ENCODE measurements at regions not wholly inside any gene's neighbourhood (a gene's known extent, or its start where the extent isn't known, plus 50 kb on each side); places are given as distances from the start of the nearest gene placed in this dataset.
"Not testable (repeated sequence)": the region's sequence is repeated elsewhere in the genome, so short reads cannot be mapped to it uniquely, and the experiment has no call there.

GRCh38 chr2:175741164-175741563 is 260.9 kb downstream of the LNPK start:
- no peak for ATAC-seq (replicated peaks in 1 of 2)
- no peak overlapping the region for H3K27ac Mint-ChIP-seq
- no peak for DNase-seq
- H3K9me3 Mint-ChIP-seq = peaks cover 0 to 1% of the 10 kb centered on the region in 2 donors
- no peak overlapping the region for H3K4me3 Mint-ChIP-seq
- no peaks in the 10 kb centered on the region for H3K4me1 Mint-ChIP-seq (ENCODE audit: low read depth)
- H3K27me3 Mint-ChIP-seq (ENCODE audit: low read depth) = peaks cover 24% of the 10 kb centered on the region
- no peaks in the 10 kb centered on the region for H3K36me3 Mint-ChIP-seq (ENCODE audit: insufficient read depth in 2 of 2)

- Mint-ChIP-seq H3K4me1 (ENCODE audit: low read depth) (no peaks in the 10 kb centered on the region), H3K27me3 (ENCODE audit: low read depth) (peaks cover 18% of the 10 kb centered on the region), H3K36me3 (ENCODE audit: insufficient read depth in 2 of 2) (no peaks in the 10 kb centered on the region), H3K4me3 (no peak overlapping the region), H3K27ac (no peak overlapping the region), H3K9me3 (no peaks in the 10 kb centered on the region)
- DNase-seq (no peak), ATAC-seq (replicated peaks in 1 of 2) (no peak)
Measured at GRCh38 chr2:175737722-175738361, 264.2 kb downstream of the LNPK start.

GRCh38 chr2:175734686-175735085 is 267.4 kb downstream of the LNPK start:
- H3K9me3 Mint-ChIP-seq = no peaks in the 10 kb centered on the region
- no peak for DNase-seq
- no peaks in the 10 kb centered on the region for H3K4me1 Mint-ChIP-seq (ENCODE audit: low read depth)
- H3K27ac Mint-ChIP-seq = no peak overlapping the region
- H3K27me3 Mint-ChIP-seq (ENCODE audit: low read depth) = peaks cover 18% of the 10 kb centered on the region
- no peak for ATAC-seq (replicated peaks in 1 of 2)
- H3K36me3 Mint-ChIP-seq (ENCODE audit: insufficient read depth in 2 of 2) = no peaks in the 10 kb centered on the region
- no peak overlapping the region for H3K4me3 Mint-ChIP-seq

- Mint-ChIP-seq H3K27me3 (ENCODE audit: low read depth) (peaks cover 10% of the 10 kb centered on the region), H3K9me3 (no peaks in the 10 kb centered on the region), H3K4me1 (ENCODE audit: low read depth) (no peaks in the 10 kb centered on the region), H3K4me3 (no peak overlapping the region), H3K36me3 (ENCODE audit: insufficient read depth in 2 of 2) (no peaks in the 10 kb centered on the region), H3K27ac (no peak overlapping the region)
- ATAC-seq (replicated peaks in 1 of 2) (no peak), DNase-seq (no peak)
Measured at GRCh38 chr2:175732531-175732930, 269.5 kb downstream of the LNPK start.

- no peak for ATAC-seq (replicated peaks in 1 of 2)
- no peak for DNase-seq
- no peaks in the 10 kb centered on the region for H3K36me3 Mint-ChIP-seq (ENCODE audit: insufficient read depth in 2 of 2)
- no peaks in the 10 kb centered on the region for H3K9me3 Mint-ChIP-seq
- peaks cover 6% of the 10 kb centered on the region for H3K27me3 Mint-ChIP-seq (ENCODE audit: low read depth)
- no peak overlapping the region for H3K27ac Mint-ChIP-seq
- no peaks in the 10 kb centered on the region for H3K4me1 Mint-ChIP-seq (ENCODE audit: low read depth)
- no peak overlapping the region for H3K4me3 Mint-ChIP-seq
Measured at GRCh38 chr2:175730050-175730449, 272.0 kb downstream of the LNPK start.

GRCh38 chr2:175729049-175729706 is 272.9 kb downstream of the LNPK start:
- peaks cover 0 to 2% of the 10 kb centered on the region in 2 donors for H3K9me3 Mint-ChIP-seq
- no peaks in the 10 kb centered on the region for H3K36me3 Mint-ChIP-seq (ENCODE audit: insufficient read depth in 2 of 2)
- no peak overlapping the region for H3K4me3 Mint-ChIP-seq
- H3K4me1 Mint-ChIP-seq (ENCODE audit: low read depth) = no peaks in the 10 kb centered on the region
- no peak overlapping the region for H3K27ac Mint-ChIP-seq
- ATAC-seq (replicated peaks in 1 of 2) = no peak
- peaks cover 6% of the 10 kb centered on the region for H3K27me3 Mint-ChIP-seq (ENCODE audit: low read depth)
- no peak for DNase-seq

- H3K27ac Mint-ChIP-seq = no peak overlapping the region
- no peak for ATAC-seq (replicated peaks in 1 of 2)
- H3K4me3 Mint-ChIP-seq = no peak overlapping the region
- no peaks in the 10 kb centered on the region for H3K4me1 Mint-ChIP-seq (ENCODE audit: low read depth)
- DNase-seq = no peak
- H3K9me3 Mint-ChIP-seq = peaks cover 0 to 5% of the 10 kb centered on the region in 2 donors
- no peaks in the 10 kb centered on the region for H3K36me3 Mint-ChIP-seq (ENCODE audit: insufficient read depth in 2 of 2)
- H3K27me3 Mint-ChIP-seq (ENCODE audit: low read depth) = peaks cover 6% of the 10 kb centered on the region
Measured at GRCh38 chr2:175728032-175728431, 274.0 kb downstream of the LNPK start.

- ATAC-seq (replicated peaks in 1 of 2) (no peak), DNase-seq (no peak)
- Mint-ChIP-seq H3K4me3 (no peak overlapping the region), H3K27ac (no peak overlapping the region), H3K36me3 (ENCODE audit: insufficient read depth in 2 of 2) (no peaks in the 10 kb centered on the region), H3K27me3 (ENCODE audit: low read depth) (peaks cover 6% of the 10 kb centered on the region), H3K4me1 (ENCODE audit: low read depth) (no peaks in the 10 kb centered on the region), H3K9me3 (peaks cover 4 to 5% of the 10 kb centered on the region in 2 donors)
Measured at GRCh38 chr2:175726223-175726622, 275.8 kb downstream of the LNPK start.

GRCh38 chr2:175709248-175709647 is 292.8 kb downstream of the LNPK start:
- H3K4me1 Mint-ChIP-seq (ENCODE audit: low read depth) = no peaks in the 10 kb centered on the region
- H3K4me3 Mint-ChIP-seq = no peak overlapping the region
- H3K9me3 Mint-ChIP-seq = peaks cover 2 to 10% of the 10 kb centered on the region in 2 donors
- no peak overlapping the region for H3K27ac Mint-ChIP-seq
- peaks cover 25% of the 10 kb centered on the region for H3K27me3 Mint-ChIP-seq (ENCODE audit: low read depth)
- no peaks in the 10 kb centered on the region for H3K36me3 Mint-ChIP-seq (ENCODE audit: insufficient read depth in 2 of 2)
- ATAC-seq (replicated peaks in 1 of 2) = no peak
- DNase-seq = no peak

- Mint-ChIP-seq H3K27me3 (ENCODE audit: low read depth) (peaks cover 19% of the 10 kb centered on the region), H3K4me1 (ENCODE audit: low read depth) (no peaks in the 10 kb centered on the region), H3K36me3 (ENCODE audit: insufficient read depth in 2 of 2) (no peaks in the 10 kb centered on the region), H3K9me3 (peaks cover 2 to 6% of the 10 kb centered on the region in 2 donors), H3K4me3 (no peak overlapping the region), H3K27ac (no peak overlapping the region)
- ATAC-seq (replicated peaks in 1 of 2) (no peak), DNase-seq (no peak)
Measured at GRCh38 chr2:175707322-175707721, 294.7 kb downstream of the LNPK start.

GRCh38 chr2:175704568-175704967 is 297.5 kb downstream of the LNPK start:
- H3K4me3 Mint-ChIP-seq; H3K36me3 Mint-ChIP-seq (ENCODE audit: insufficient read depth in 2 of 2); ATAC-seq (replicated peaks in 1 of 2): not testable (repeated sequence)

GRCh38 chr2:175698061-175698460 is 304.0 kb downstream of the LNPK start:
- no peak for ATAC-seq (replicated peaks in 1 of 2)
- H3K36me3 Mint-ChIP-seq (ENCODE audit: insufficient read depth in 2 of 2) = no peaks in the 10 kb centered on the region
- H3K27me3 Mint-ChIP-seq (ENCODE audit: low read depth) = peaks cover 15% of the 10 kb centered on the region
- no peak for DNase-seq
- H3K27ac Mint-ChIP-seq = no peak overlapping the region
- H3K4me1 Mint-ChIP-seq (ENCODE audit: low read depth) = no peaks in the 10 kb centered on the region
- no peaks in the 10 kb centered on the region for H3K9me3 Mint-ChIP-seq
- no peak overlapping the region for H3K4me3 Mint-ChIP-seq

More at GRCh38 chr2:175704568-175704967, 297.5 kb downstream of the LNPK start:
- H3K27ac Mint-ChIP-seq; DNase-seq; H3K4me1 Mint-ChIP-seq (ENCODE audit: low read depth); H3K27me3 Mint-ChIP-seq (ENCODE audit: low read depth); H3K9me3 Mint-ChIP-seq: not testable (repeated sequence)

GRCh38 chr2:175690113-175690837 is 311.8 kb downstream of the LNPK start:
- no peak overlapping the region for H3K4me3 Mint-ChIP-seq
- DNase-seq = peak; percentile 19 to 26
- no peak overlapping the region for H3K27ac Mint-ChIP-seq
- H3K36me3 Mint-ChIP-seq (ENCODE audit: insufficient read depth in 2 of 2) = no peaks in the 10 kb centered on the region
- peaks cover 30% of the 10 kb centered on the region for H3K27me3 Mint-ChIP-seq (ENCODE audit: low read depth)
- H3K4me1 Mint-ChIP-seq (ENCODE audit: low read depth) = no peaks in the 10 kb centered on the region
- no peak for ATAC-seq (replicated peaks in 1 of 2)
- no peaks in the 10 kb centered on the region for H3K9me3 Mint-ChIP-seq

Measured in activated T-cell treated with anti-CD3 and anti-CD28 coated beads, Interleukin-2, amount 50 U/mL, for 72 hours (primary cell).